ENCODE measurements at regions not wholly inside any gene's neighbourhood (a gene's known extent, or its start where the extent isn't known, plus 50 kb on each side); places are given as distances from the start of the nearest gene placed in this dataset.

GRCh38 chr4:129514852-129515251 lies 418.9 kb downstream of the C4orf33 start:
- TF ChIP-seq CTCF (IDR thresholded peaks at IDR 0.05), result no peak
- intact Hi-C loops (cut with DNase I, micrococcal nuclease), result no loop called here
- Histone ChIP-seq H3K27me3 (ENCODE audit: control insufficient read depth in 1 of 2, insufficient read depth in 2 of 2, low read length in 2 of 2) (no peaks in the 10 kb centered on the region), H3K36me3 (ENCODE audit: insufficient read depth, low read length) (no peaks in the 10 kb centered on the region), H3K27ac (ENCODE audit: low read depth in 1 of 2, low read length in 2 of 2) (no peak overlapping the region), H3K4me3 (ENCODE audit: low read length) (no peak overlapping the region), H3K9me3 (ENCODE audit: control insufficient read depth in 1 of 2, insufficient read depth in 1 of 2, low read length in 2 of 2) (peaks cover 0 to 5% of the 10 kb centered on the region in 2 experiments), H3K4me1 (ENCODE audit: insufficient read depth, low read length) (no peaks in the 10 kb centered on the region)
- no peak for DNase-seq
- CTCF ChIA-PET, result no interaction called here
- Mint-ChIP-seq H3K27ac (no peak overlapping the region), H3K9me3 (no peaks in the 10 kb centered on the region), H3K4me3 (no peak overlapping the region), H3K4me1 (ENCODE audit: low read depth) (no peaks in the 10 kb centered on the region), H3K36me3 (ENCODE audit: low read depth) (no peaks in the 10 kb centered on the region), H3K27me3 (no peaks in the 10 kb centered on the region)
- no peak for ATAC-seq (ENCODE audit: poor library complexity)
- POLR2A ChIA-PET, result no interaction called here

- no peaks in the 10 kb centered on the region for H3K27me3 ChIP-seq (ENCODE audit: control insufficient read depth in 1 of 2, insufficient read depth in 2 of 2, low read length in 2 of 2)
- intact Hi-C loops (cut with DNase I, micrococcal nuclease), result no loop called here
- H3K27ac ChIP-seq (ENCODE audit: low read depth in 1 of 2, low read length in 2 of 2), result no peak overlapping the region
- DNase-seq (no peak), ATAC-seq (ENCODE audit: poor library complexity) (no peak)
- no peaks in the 10 kb centered on the region for H3K4me1 ChIP-seq (ENCODE audit: insufficient read depth, low read length)
- CTCF ChIA-PET, result no interaction called here
- no peaks in the 10 kb centered on the region for H3K27me3 Mint-ChIP-seq
- no peaks in the 10 kb centered on the region for H3K4me1 Mint-ChIP-seq (ENCODE audit: low read depth)
- H3K36me3 ChIP-seq (ENCODE audit: insufficient read depth, low read length), result no peaks in the 10 kb centered on the region
- POLR2A ChIA-PET, result no interaction called here
- no peak overlapping the region for H3K27ac Mint-ChIP-seq
- no peaks in the 10 kb centered on the region for H3K36me3 Mint-ChIP-seq (ENCODE audit: low read depth)
- no peak overlapping the region for H3K4me3 Mint-ChIP-seq
- peaks cover 0 to 5% of the 10 kb centered on the region in 2 experiments for H3K9me3 ChIP-seq (ENCODE audit: control insufficient read depth in 1 of 2, insufficient read depth in 1 of 2, low read length in 2 of 2)
- no peaks in the 10 kb centered on the region for H3K9me3 Mint-ChIP-seq
- no peak for TF ChIP-seq CTCF (IDR thresholded peaks at IDR 0.05)
- H3K4me3 ChIP-seq (ENCODE audit: low read length), result no peak overlapping the region
Measured at GRCh38 chr4:129515356-129515755, 419.4 kb downstream of the C4orf33 start.

- ChIA-PET CTCF (no interaction called here), POLR2A (no interaction called here)
- no peak overlapping the region for H3K27ac Mint-ChIP-seq
- no peaks in the 10 kb centered on the region for H3K27me3 ChIP-seq (ENCODE audit: control insufficient read depth in 1 of 2, insufficient read depth in 2 of 2, low read length in 2 of 2)
- DNase-seq (no peak), ATAC-seq (ENCODE audit: poor library complexity) (no peak)
- no peak overlapping the region for H3K27ac ChIP-seq (ENCODE audit: low read depth in 1 of 2, low read length in 2 of 2)
- H3K4me3 ChIP-seq (ENCODE audit: low read length), result no peak overlapping the region
- H3K36me3 ChIP-seq (ENCODE audit: insufficient read depth, low read length), result no peaks in the 10 kb centered on the region
- intact Hi-C loops (cut with DNase I, micrococcal nuclease), result no loop called here
- no peaks in the 10 kb centered on the region for H3K4me1 ChIP-seq (ENCODE audit: insufficient read depth, low read length)
- H3K4me3 Mint-ChIP-seq, result no peak overlapping the region
- H3K36me3 Mint-ChIP-seq (ENCODE audit: low read depth), result no peaks in the 10 kb centered on the region
- no peaks in the 10 kb centered on the region for H3K9me3 ChIP-seq (ENCODE audit: control insufficient read depth in 1 of 2, insufficient read depth in 1 of 2, low read length in 2 of 2)
- no peaks in the 10 kb centered on the region for H3K27me3 Mint-ChIP-seq
- no peaks in the 10 kb centered on the region for H3K4me1 Mint-ChIP-seq (ENCODE audit: low read depth)
- no peaks in the 10 kb centered on the region for H3K9me3 Mint-ChIP-seq
- TF ChIP-seq CTCF (IDR thresholded peaks at IDR 0.05), result no peak
Measured at GRCh38 chr4:129526812-129527211, 430.9 kb downstream of the C4orf33 start.

Measured in CD4-positive, alpha-beta T cell (primary cell).